Liver (tissue), 8 donors: ENCODE measurements at regions not wholly inside any gene's neighbourhood (a gene's known extent, or its start where the extent isn't known, plus 50 kb on each side); places are given as distances from the start of the nearest gene placed in this dataset.

Experiments
- DNase-seq: peaks from one replicate; pipeline ENCODE4 v3.0.0-alpha.2; 2017; ENCODE audit warnings: low spot score
- H3K27ac ChIP-seq, 2 donors: one replicate each; pipeline ENCODE4 v1.7.0; 2013; ENCODE audit warnings: inconsistent platforms in 2 of 2, low read length in 2 of 2, control low read depth in 1 of 2, low read depth in 1 of 2, mild to moderate bottlenecking in 1 of 2
- H3K27me3 ChIP-seq, 4 donors: one replicate each; pipeline versions ENCODE4 v1.6.1 to v1.7.0; 2013; ENCODE audit warnings: low read length in 3 of 4, inconsistent platforms in 1 of 4, mild to moderate bottlenecking in 1 of 4, moderate library complexity in 1 of 4; ENCODE audit not compliant: control insufficient read depth in 4 of 4, insufficient read depth in 4 of 4
- H3K36me3 ChIP-seq, 4 donors: one replicate each; pipeline versions ENCODE4 v1.6.1 to v1.7.0; 2013; ENCODE audit warnings: low read length in 3 of 4, mild to moderate bottlenecking in 3 of 4, low read depth in 1 of 4, moderate library complexity in 1 of 4; ENCODE audit not compliant: control insufficient read depth in 4 of 4, insufficient read depth in 3 of 4
- H3K4me1 ChIP-seq, 4 donors: one replicate each; pipeline versions ENCODE4 v1.6.1 to v1.7.0; 2013; ENCODE audit warnings: low read length in 3 of 4, mild to moderate bottlenecking in 3 of 4, moderate library complexity in 1 of 4; ENCODE audit not compliant: control insufficient read depth in 4 of 4, insufficient read depth in 4 of 4
- H3K4me3 ChIP-seq, 3 donors: one replicate each; pipeline versions ENCODE4 v1.6.1 to v1.7.0; 2013; ENCODE audit warnings: low read length in 3 of 3, control low read depth in 1 of 3, low read depth in 1 of 3, mild to moderate bottlenecking in 1 of 3
- H3K9ac ChIP-seq, 2 donors: one replicate each; pipeline ENCODE4 v1.7.0; 2013; ENCODE audit warnings: low read length in 2 of 2, mild to moderate bottlenecking in 2 of 2, moderate library complexity in 2 of 2, control low read depth in 1 of 2, low read depth in 1 of 2
- H3K9me3 ChIP-seq, 4 donors: one replicate each; pipeline versions ENCODE4 v1.6.1 to v1.7.0; 2013; ENCODE audit warnings: low read length in 3 of 4; ENCODE audit not compliant: control insufficient read depth in 4 of 4
- ATF3 ChIP-seq: IDR thresholded peaks from 2 replicates; pipeline ENCODE4 v1.6.1; 2016; ENCODE audit warnings: antibody characterized with exemption
- CTCF ChIP-seq: fragments of 150-350 bp; IDR thresholded peaks from 2 replicates; pipeline ENCODE4 v1.5.1; 2017; ENCODE audit warnings: improper control_type of control experiment, low read depth, low read length; ENCODE audit not compliant: missing input control
- EGR1 ChIP-seq, 2 donors: IDR thresholded peaks; 2 replicates each; pipeline ENCODE4 v1.6.1; 2016 to 2018; ENCODE audit warnings: antibody characterized with exemption in 2 of 2, low read depth in 2 of 2
- FOXA1 ChIP-seq: IDR thresholded peaks from 2 replicates; pipeline ENCODE4 v1.6.1; 2016; ENCODE audit warnings: antibody characterized with exemption
- GABPA ChIP-seq, 2 donors: IDR thresholded peaks in 1 of 2; conservative IDR thresholded peaks in 1 of 2; 2 replicates each; pipeline ENCODE4 v1.6.1; 2016; ENCODE audit warnings: antibody characterized with exemption in 2 of 2, mild to moderate bottlenecking in 1 of 2, moderate library complexity in 1 of 2
- HNF4A ChIP-seq, 2 donors: conservative IDR thresholded peaks; 2 replicates each; pipeline ENCODE4 v1.6.1; 2016; ENCODE audit warnings: antibody characterized with exemption in 2 of 2, mild to moderate bottlenecking in 2 of 2
- HNF4G ChIP-seq: IDR thresholded peaks from 2 replicates; pipeline ENCODE4 v1.6.1; 2016; ENCODE audit warnings: antibody characterized with exemption
- MAX ChIP-seq: IDR thresholded peaks from 2 replicates; pipeline ENCODE4 v1.6.1; 2016; ENCODE audit warnings: antibody characterized with exemption
- NR2F2 ChIP-seq: IDR thresholded peaks from 2 replicates; pipeline ENCODE4 v1.6.1; 2016; ENCODE audit warnings: antibody characterized with exemption
- RAD21 ChIP-seq, 2 donors: IDR thresholded peaks; 2 replicates each; pipeline ENCODE4 v1.6.1; 2016; ENCODE audit warnings: antibody characterized with exemption in 2 of 2, mild to moderate bottlenecking in 2 of 2
- SP1 ChIP-seq: IDR thresholded peaks from 2 replicates; pipeline ENCODE4 v1.6.1; 2018; ENCODE audit warnings: antibody characterized with exemption, mild to moderate bottlenecking
- YY1 ChIP-seq: IDR thresholded peaks from 2 replicates; pipeline ENCODE4 v1.6.1; 2016; ENCODE audit warnings: antibody characterized with exemption, mild to moderate bottlenecking
- WGBS: extraction: QIAGEN DNeasy Blood & Tissue Kit; methylation state at CpG from one replicate; pipeline ENCODE4 v1.1.7; 2013; 5-methylcytosine and 5-hydroxymethylcytosine counted together
- donor health status: healthy.
- donor health status: healthy.
- donor health status: healthy.
- donor health status: healthy.
- donor health status: healthy.

- DNase-seq, result no peak
- TF ChIP-seq CTCF (no peak), GABPA (IDR thresholded peaks at IDR 0.05 in 1 of 2, conservative IDR thresholded peaks at IDR 0.05 in 1 of 2) (no peak), NR2F2 (no peak), SP1 (no peak), ATF3 (no peak), YY1 (no peak), HNF4A (conservative IDR thresholded peaks at IDR 0.05) (no peak), MAX (no peak), RAD21 (IDR thresholded peaks at IDR 0.05) (no peak), FOXA1 (no peak)
- no peaks in the 10 kb centered on the region for H3K9me3 ChIP-seq
- WGBS, result 79% methylated on average over 15 of the region's 15 CpGs
- H3K4me3 ChIP-seq, result no peak overlapping the region
- no peak overlapping the region for H3K9ac ChIP-seq
- H3K4me1 ChIP-seq, result no peaks in the 10 kb centered on the region
- peaks cover 0 to 3% (median 1%) of the 10 kb centered on the region in 4 donors for H3K27me3 ChIP-seq
- H3K36me3 ChIP-seq, result no peaks in the 10 kb centered on the region
- H3K27ac ChIP-seq, result no peak overlapping the region
Measured at GRCh38 chr20:56954797-56955196, 311.6 kb downstream of the BMP7 start.

GRCh38 chr20:56955680-56956079 lies 310.8 kb downstream of the BMP7 start:
- Histone ChIP-seq H3K9me3 (no peaks in the 10 kb centered on the region), H3K9ac (no peak overlapping the region), H3K27ac (no peak overlapping the region), H3K4me3 (no peak overlapping the region), H3K36me3 (no peaks in the 10 kb centered on the region), H3K4me1 (no peaks in the 10 kb centered on the region), H3K27me3 (peaks cover 0 to 3% (median 1%) of the 10 kb centered on the region in 4 donors)
- TF ChIP-seq EGR1 (IDR thresholded peaks at IDR 0.05; ENCODE audit: low read depth in 2 of 2), result no peak
- DNase-seq, result no peak
- 46% methylated on average over 9 of the region's 9 CpGs for WGBS

- Histone ChIP-seq H3K27me3 (peaks cover 0 to 3% (median 1%) of the 10 kb centered on the region in 4 donors), H3K4me1 (no peaks in the 10 kb centered on the region), H3K9me3 (no peaks in the 10 kb centered on the region), H3K36me3 (no peaks in the 10 kb centered on the region), H3K4me3 (no peak overlapping the region), H3K9ac (no peak overlapping the region), H3K27ac (no peak overlapping the region)
- no peak for DNase-seq
- TF ChIP-seq HNF4A (conservative IDR thresholded peaks at IDR 0.05), result no peak
- 73% methylated on average over 7 of the region's 7 CpGs for WGBS
Measured at GRCh38 chr20:56956534-56956933, 309.9 kb downstream of the BMP7 start.

- no peak overlapping the region for H3K4me3 ChIP-seq
- no peaks in the 10 kb centered on the region for H3K36me3 ChIP-seq
- H3K9ac ChIP-seq, result no peak overlapping the region
- 62% methylated on average over 34 of the region's 34 CpGs for WGBS
- peaks cover 0 to 3% (median 1%) of the 10 kb centered on the region in 4 donors for H3K27me3 ChIP-seq
- no peaks in the 10 kb centered on the region for H3K9me3 ChIP-seq
- no peaks in the 10 kb centered on the region for H3K4me1 ChIP-seq
- TF ChIP-seq GABPA (IDR thresholded peaks at IDR 0.05 in 1 of 2, conservative IDR thresholded peaks at IDR 0.05 in 1 of 2) (no peak), HNF4G (no peak), HNF4A (conservative IDR thresholded peaks at IDR 0.05) (no peak), YY1 (no peak)
- H3K27ac ChIP-seq, result no peak overlapping the region
- DNase-seq, result no peak
Measured at GRCh38 chr20:56957737-56958553, 308.5 kb downstream of the BMP7 start.
